ENCODE measurements at regions not wholly inside any gene's neighbourhood (a gene's known extent, or its start where the extent isn't known, plus 50 kb on each side); places are given as distances from the start of the nearest gene placed in this dataset.

- H3K27ac Mint-ChIP-seq (ENCODE audit: unreplicated experiment): no peak overlapping the region
- H3K36me3 Mint-ChIP-seq (ENCODE audit: unreplicated experiment): no peaks in the 10 kb centered on the region
- no peak overlapping the region for H3K4me3 Mint-ChIP-seq (ENCODE audit: unreplicated experiment)
- peaks cover 6% of the 10 kb centered on the region for H3K27me3 Mint-ChIP-seq (ENCODE audit: unreplicated experiment)
- TF ChIP-seq CTCF (IDR thresholded peaks at IDR 0.05): no peak
- no peaks in the 10 kb centered on the region for H3K4me1 Mint-ChIP-seq (ENCODE audit: unreplicated experiment)
- no peaks in the 10 kb centered on the region for H3K9me3 Mint-ChIP-seq (ENCODE audit: unreplicated experiment)
- DNase-seq (ENCODE audit: extremely low spot score, unreplicated experiment): no peak
Measured at GRCh38 chr4:16353165-16353564, 126.9 kb upstream of the TAPT1 start.

GRCh38 chr4:16351161-16351560, 124.9 kb upstream of the TAPT1 start:
- H3K36me3 Mint-ChIP-seq (ENCODE audit: unreplicated experiment): no peaks in the 10 kb centered on the region
- no peaks in the 10 kb centered on the region for H3K4me1 Mint-ChIP-seq (ENCODE audit: unreplicated experiment)
- H3K4me3 Mint-ChIP-seq (ENCODE audit: unreplicated experiment): no peak overlapping the region
- no peak for TF ChIP-seq CTCF (IDR thresholded peaks at IDR 0.05)
- H3K27ac Mint-ChIP-seq (ENCODE audit: unreplicated experiment): no peak overlapping the region
- H3K9me3 Mint-ChIP-seq (ENCODE audit: unreplicated experiment): no peaks in the 10 kb centered on the region
- peaks cover 6% of the 10 kb centered on the region for H3K27me3 Mint-ChIP-seq (ENCODE audit: unreplicated experiment)
- no peak for DNase-seq (ENCODE audit: extremely low spot score, unreplicated experiment)

DNA sequence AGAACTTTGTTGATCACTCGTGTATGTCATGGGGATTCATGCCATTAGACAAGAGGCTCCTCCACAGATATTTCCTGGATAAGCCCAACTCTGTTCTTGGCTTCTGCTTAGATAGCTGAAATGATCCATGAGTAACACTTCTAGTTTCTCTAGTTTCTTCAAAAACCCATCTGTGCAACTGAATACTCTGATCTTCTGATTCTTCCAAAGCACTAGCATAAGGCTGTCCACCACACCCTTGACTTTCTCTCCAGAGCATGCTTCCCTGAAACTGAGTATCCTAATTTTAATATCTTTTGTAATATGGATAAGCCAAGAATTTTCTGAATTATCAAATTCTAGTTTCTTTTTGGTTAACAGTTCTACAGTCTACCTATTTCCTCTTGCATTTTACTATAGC, 118.6 kb upstream of the TAPT1 start:
- no peaks in the 10 kb centered on the region for H3K4me1 Mint-ChIP-seq (ENCODE audit: unreplicated experiment)
- TF ChIP-seq CTCF (IDR thresholded peaks at IDR 0.05): no peak
- no peaks in the 10 kb centered on the region for H3K9me3 Mint-ChIP-seq (ENCODE audit: unreplicated experiment)
- H3K36me3 Mint-ChIP-seq (ENCODE audit: unreplicated experiment): no peaks in the 10 kb centered on the region
- DNase-seq (ENCODE audit: extremely low spot score, unreplicated experiment): no peak
- H3K27me3 Mint-ChIP-seq (ENCODE audit: unreplicated experiment): peaks cover 2% of the 10 kb centered on the region
- no peak overlapping the region for H3K27ac Mint-ChIP-seq (ENCODE audit: unreplicated experiment)
- H3K4me3 Mint-ChIP-seq (ENCODE audit: unreplicated experiment): no peak overlapping the region

- no peaks in the 10 kb centered on the region for H3K36me3 Mint-ChIP-seq (ENCODE audit: unreplicated experiment)
Measured at GRCh38 chr4:16337936-16338335, 111.7 kb upstream of the TAPT1 start.

DNA sequence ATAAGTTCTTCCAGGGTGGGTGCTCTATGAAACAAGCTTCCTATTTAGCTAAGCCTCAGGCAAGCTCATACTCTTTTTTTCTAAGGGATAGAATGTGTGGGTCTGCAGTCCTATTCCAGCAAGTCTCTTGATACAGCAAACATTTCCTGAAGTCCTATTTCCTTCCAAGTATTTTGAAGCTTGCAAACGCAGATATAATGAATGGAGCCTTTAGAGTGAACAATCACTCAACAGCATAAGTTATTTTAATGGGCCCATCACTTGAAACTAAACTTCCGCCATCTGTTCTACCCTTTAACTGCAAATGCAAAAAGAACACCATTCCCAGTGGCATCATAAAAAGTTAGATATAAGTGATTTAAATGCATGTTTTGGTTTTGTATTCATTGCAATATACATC, 108.3 kb upstream of the TAPT1 start:
- DNase-seq (ENCODE audit: extremely low spot score, unreplicated experiment): no peak
- no peak for TF ChIP-seq CTCF (IDR thresholded peaks at IDR 0.05)
- Mint-ChIP-seq H3K9me3 (ENCODE audit: unreplicated experiment) (no peaks in the 10 kb centered on the region), H3K4me1 (ENCODE audit: unreplicated experiment) (no peaks in the 10 kb centered on the region), H3K36me3 (ENCODE audit: unreplicated experiment) (no peaks in the 10 kb centered on the region), H3K27ac (ENCODE audit: unreplicated experiment) (no peak overlapping the region), H3K27me3 (ENCODE audit: unreplicated experiment) (peaks cover 4% of the 10 kb centered on the region), H3K4me3 (ENCODE audit: unreplicated experiment) (no peak overlapping the region)

More at GRCh38 chr4:16337936-16338335, 111.7 kb upstream of the TAPT1 start:
- DNase-seq (ENCODE audit: extremely low spot score, unreplicated experiment): no peak
- no peak for TF ChIP-seq CTCF (IDR thresholded peaks at IDR 0.05)
- peaks cover 4% of the 10 kb centered on the region for H3K27me3 Mint-ChIP-seq (ENCODE audit: unreplicated experiment)
- no peaks in the 10 kb centered on the region for H3K9me3 Mint-ChIP-seq (ENCODE audit: unreplicated experiment)
- no peak overlapping the region for H3K4me3 Mint-ChIP-seq (ENCODE audit: unreplicated experiment)
- H3K27ac Mint-ChIP-seq (ENCODE audit: unreplicated experiment): no peak overlapping the region
- no peaks in the 10 kb centered on the region for H3K4me1 Mint-ChIP-seq (ENCODE audit: unreplicated experiment)

All from osteocyte (in vitro differentiated cells).